WTC11 (cell line): ENCODE measurements at regions not wholly inside any gene's neighbourhood (a gene's known extent, or its start where the extent isn't known, plus 50 kb on each side); places are given as distances from the start of the nearest gene placed in this dataset.

Experiments used
- ATAC-seq: fragments of 200-7000 bp; cut with Tn5 transposase; 2 replicates; pipeline ENCODE4 v1.10.0; 2021; ENCODE audit warnings: mild to moderate bottlenecking, moderate library complexity
- CTCF ChIA-PET: fragments of 300-600 bp; sonication (Branson Sonifier 250); formaldehyde crosslinking; loops from one replicate; lab custom pipeline; 2021; ENCODE audit warnings: antibody characterized with exemption; lab: Charles Lee
- POLR2A ChIA-PET: fragments of 350-600 bp; sonication (Branson Sonifier 250); formaldehyde crosslinking; loops from one replicate; lab custom pipeline; 2021; ENCODE audit warnings: antibody characterized with exemption; lab: Charles Lee
- DNase-seq: peaks from one replicate; pipeline ENCODE4 v3.0.0; 2021; ENCODE audit warnings: low spot score
- H3K27ac Mint-ChIP-seq: 2 replicates; pipeline ENCODE4 v1.8.0; 2021; ENCODE audit warnings: mixed read lengths
- H3K27me3 Mint-ChIP-seq: 2 replicates; pipeline ENCODE4 v1.8.0; 2021; ENCODE audit warnings: low read depth, mild to moderate bottlenecking, moderate library complexity, mixed read lengths
- H3K36me3 Mint-ChIP-seq: 2 replicates; pipeline ENCODE4 v1.8.0; 2021; ENCODE audit warnings: mixed read lengths
- H3K4me1 Mint-ChIP-seq: 2 replicates; pipeline ENCODE4 v1.8.0; 2022; ENCODE audit warnings: mixed read lengths
- H3K4me3 Mint-ChIP-seq: 2 replicates; pipeline ENCODE4 v1.8.0; 2021; ENCODE audit warnings: mild to moderate bottlenecking, moderate library complexity, mixed read lengths
- H3K9me3 Mint-ChIP-seq: 2 replicates; pipeline ENCODE4 v1.8.0; 2021; ENCODE audit warnings: mixed read lengths
- ARID4B ChIP-seq: sonication (generic); formaldehyde crosslinking; IDR thresholded peaks from 2 replicates; pipeline ENCODE4 v1.8.0; 2023; ENCODE audit warnings: missing genetic modification reagents, mild to moderate bottlenecking, borderline replicate concordance
- ATF6 ChIP-seq: sonication (generic); formaldehyde crosslinking; IDR thresholded peaks from 2 replicates; pipeline ENCODE4 v1.8.1; 2023; ENCODE audit warnings: mild to moderate bottlenecking, missing genetic modification reagents
- CBFB ChIP-seq: sonication (generic); formaldehyde crosslinking; IDR thresholded peaks from 2 replicates; pipeline ENCODE4 v1.8.1; 2022; ENCODE audit warnings: mild to moderate bottlenecking, low read depth, missing genetic modification reagents
- EMX1 ChIP-seq: fragments of 250-450 bp; sonication (Bioruptor Pico); IDR thresholded peaks from 2 replicates; pipeline ENCODE4 v1.8.0; 2021; ENCODE audit warnings: mild to moderate bottlenecking
- FOXJ3 ChIP-seq: sonication (generic); formaldehyde crosslinking; IDR thresholded peaks from 2 replicates; pipeline ENCODE4 v1.9.0; 2021; ENCODE audit warnings: missing genetic modification reagents, mild to moderate bottlenecking, borderline replicate concordance
- FOXP1 ChIP-seq: sonication (generic); formaldehyde crosslinking; IDR thresholded peaks from 2 replicates; pipeline ENCODE4 v1.8.0; 2022; ENCODE audit warnings: missing genetic modification reagents, mild to moderate bottlenecking, moderate library complexity, borderline replicate concordance
- GRHL2 ChIP-seq: fragments of 250-450 bp; sonication (Bioruptor Pico); IDR thresholded peaks from 2 replicates; pipeline ENCODE4 v1.8.0; 2022; ENCODE audit warnings: mild to moderate bottlenecking, moderate library complexity; ENCODE audit not compliant: insufficient replicate concordance, severe bottlenecking
- HMGA2 ChIP-seq: fragments of 250-450 bp; sonication (Bioruptor Pico); IDR thresholded peaks from 2 replicates; pipeline ENCODE4 v1.4.0; 2021; ENCODE audit warnings: mild to moderate bottlenecking, moderate library complexity
- IRF2 ChIP-seq: sonication (generic); formaldehyde crosslinking; IDR thresholded peaks from 2 replicates; pipeline ENCODE4 v1.8.0; 2022; ENCODE audit warnings: low read depth, missing genetic modification reagents, borderline replicate concordance
- MAX ChIP-seq: sonication (generic); formaldehyde crosslinking; IDR thresholded peaks from 2 replicates; pipeline ENCODE4 v1.8.0; 2022; ENCODE audit warnings: mild to moderate bottlenecking, missing genetic modification reagents
- MXD4 ChIP-seq: fragments of 250-450 bp; sonication (Bioruptor Pico); IDR thresholded peaks from 2 replicates; pipeline ENCODE4 v1.8.0; 2021; ENCODE audit warnings: mild to moderate bottlenecking, moderate library complexity, borderline replicate concordance
- RORB ChIP-seq: fragments of 250-450 bp; sonication (Bioruptor Pico); IDR thresholded peaks from 2 replicates; pipeline ENCODE4 v1.9.0; 2021; ENCODE audit warnings: mild to moderate bottlenecking
- TEAD1 ChIP-seq: sonication (generic); formaldehyde crosslinking; IDR thresholded peaks from 2 replicates; pipeline ENCODE4 v1.8.0; 2022; ENCODE audit warnings: mild to moderate bottlenecking, missing genetic modification reagents
- ZNF232 ChIP-seq: sonication (generic); formaldehyde crosslinking; IDR thresholded peaks from 2 replicates; pipeline ENCODE4 v1.8.0; 2022; ENCODE audit warnings: mild to moderate bottlenecking, missing genetic modification reagents
- ZNF317 ChIP-seq: sonication (generic); formaldehyde crosslinking; IDR thresholded peaks from 2 replicates; pipeline ENCODE4 v1.8.1; 2023; ENCODE audit warnings: low read depth, mild to moderate bottlenecking, moderate library complexity, missing genetic modification reagents, borderline replicate concordance
- ZNF425 ChIP-seq: fragments of 250-450 bp; sonication (Bioruptor Pico); conservative IDR thresholded peaks from 2 replicates; pipeline ENCODE4 v1.9.0; 2021; ENCODE audit warnings: mild to moderate bottlenecking
- ZNF671 ChIP-seq: fragments of 250-450 bp; sonication (Bioruptor Pico); IDR thresholded peaks from 2 replicates; pipeline ENCODE4 v1.8.0; 2021; ENCODE audit warnings: mild to moderate bottlenecking

- H3K27ac Mint-ChIP-seq: no peak overlapping the region
- no peak for DNase-seq
- no peak overlapping the region for H3K4me3 Mint-ChIP-seq
- H3K9me3 Mint-ChIP-seq: no peaks in the 10 kb centered on the region
- POLR2A ChIA-PET: no interaction called here
- no peak for ATAC-seq
- no peaks in the 10 kb centered on the region for H3K36me3 Mint-ChIP-seq
- H3K4me1 Mint-ChIP-seq: no peaks in the 10 kb centered on the region
- H3K27me3 Mint-ChIP-seq: no peaks in the 10 kb centered on the region
- TF ChIP-seq IRF2: no peak
- no peak for TF ChIP-seq GRHL2 (CRISPR knock-in tag)
- no peak for TF ChIP-seq MAX (CRISPR knock-in tag)
- TF ChIP-seq HMGA2 (CRISPR knock-in tag): no peak
- TF ChIP-seq ARID4B (CRISPR knock-in tag): no peak
- no peak for TF ChIP-seq FOXP1 (CRISPR knock-in tag)
- TF ChIP-seq MXD4 (CRISPR knock-in tag): no peak
- CTCF ChIA-PET: no interaction called here
Observed at GRCh38 chr4:181672751-181673150, 570.5 kb upstream of the TENM3 start.

- TF ChIP-seq RORB (no peak), ZNF317 (CRISPR knock-in tag) (no peak), ATF6 (no peak), FOXJ3 (CRISPR knock-in tag) (no peak), ZNF671 (CRISPR knock-in tag) (no peak), FOXP1 (CRISPR knock-in tag) (no peak)
- Mint-ChIP-seq H3K4me3 (no peak overlapping the region), H3K27ac (no peak overlapping the region), H3K9me3 (no peaks in the 10 kb centered on the region), H3K4me1 (no peaks in the 10 kb centered on the region), H3K27me3 (no peaks in the 10 kb centered on the region), H3K36me3 (no peaks in the 10 kb centered on the region)
- ATAC-seq: no peak
- POLR2A ChIA-PET: no interaction called here
- CTCF ChIA-PET: interaction anchor here (0.7 kb wide), 1 partner anchor 44 kb away, joined by 3 read pairs; no protein-coding TSS in a partner anchor
- DNase-seq: no peak
Observed at GRCh38 chr4:181674315-181674875, 568.8 kb upstream of the TENM3 start.

GRCh38 chr4:181676546-181676945 is 566.7 kb upstream of the TENM3 start:
- ChIA-PET POLR2A (interaction anchor here (0.6 kb wide), 1 partner anchor 551 kb away, joined by 3 read pairs; no protein-coding TSS in a partner anchor), CTCF (no interaction called here)
- Mint-ChIP-seq H3K4me3 (no peak overlapping the region), H3K4me1 (no peaks in the 10 kb centered on the region), H3K27ac (no peak overlapping the region), H3K36me3 (no peaks in the 10 kb centered on the region)
- no peak for DNase-seq
- no peak for TF ChIP-seq EMX1
- TF ChIP-seq CBFB: no peak
- no peak for TF ChIP-seq GRHL2 (CRISPR knock-in tag)
- no peak for TF ChIP-seq ZNF425 (CRISPR knock-in tag)
- TF ChIP-seq TEAD1: no peak
- no peak for TF ChIP-seq ZNF232 (CRISPR knock-in tag)
- TF ChIP-seq, all 79 proteins: peak for 0
- Mint-ChIP-seq H3K27me3 (no peaks in the 10 kb centered on the region), H3K9me3 (no peaks in the 10 kb centered on the region)
- no peak for ATAC-seq
